HG03432 (cell line): ENCODE measurements at regions not wholly inside any gene's neighbourhood (a gene's known extent, or its start where the extent isn't known, plus 50 kb on each side); places are given as distances from the start of the nearest gene placed in this dataset.
A peak's percentile ranks its signal among the peaks of the same experiment; 100 is the strongest.
"Not testable (repeated sequence)": the region's sequence is repeated elsewhere in the genome, so short reads cannot be mapped to it uniquely, and the experiment has no call there.

ENCODE experiments used
- ATAC-seq: cut with Tn5 transposase; IDR thresholded peaks from one replicate; pipeline ENCODE4 v1.9.1; 2021; ENCODE audit warnings: mild to moderate bottlenecking, moderate library complexity; ENCODE audit not compliant: unreplicated experiment

GRCh38 chr5:111983459-111983858, 226.5 kb upstream of the NREP start:
- no peak for ATAC-seq

GRCh38 chr5:111977436-111977829, 220.4 kb upstream of the NREP start:
- no peak for ATAC-seq

- no peak for ATAC-seq
Measured at GRCh38 chr5:111976705-111977435, 219.9 kb upstream of the NREP start.

- ATAC-seq: no peak
Measured at GRCh38 chr5:111975133-111975532, 218.1 kb upstream of the NREP start.

GRCh38 chr5:111973961-111974360, 217.0 kb upstream of the NREP start:
- no peak for ATAC-seq

GRCh38 chr5:111972548-111972947, 215.6 kb upstream of the NREP start:
- no peak for ATAC-seq

- no peak for ATAC-seq
Measured at GRCh38 chr5:111972080-111972479, 215.1 kb upstream of the NREP start.

- ATAC-seq: no peak
Measured at GRCh38 chr5:111968459-111968858, 211.5 kb upstream of the NREP start.

- no peak for ATAC-seq
Measured at GRCh38 chr5:111967463-111967862, 210.5 kb upstream of the NREP start.

- ATAC-seq: no peak
Measured at GRCh38 chr5:111966290-111966689, 209.3 kb upstream of the NREP start.

- no peak for ATAC-seq
Measured at GRCh38 chr5:111963555-111963954, 206.6 kb upstream of the NREP start.

- ATAC-seq: no peak
Measured at GRCh38 chr5:111962906-111963305, 205.9 kb upstream of the NREP start.

GRCh38 chr5:111961862-111962261, 204.9 kb upstream of the NREP start:
- ATAC-seq: no peak

GRCh38 chr5:111960476-111961215, 203.7 kb upstream of the NREP start:
- ATAC-seq: no peak

- no peak for ATAC-seq
Measured at GRCh38 chr5:111958851-111959250, 201.9 kb upstream of the NREP start.

GRCh38 chr5:111956765-111957164, 199.8 kb upstream of the NREP start:
- not testable (repeated sequence) for ATAC-seq

- ATAC-seq: peak; percentile 89
Measured at GRCh38 chr5:111954516-111955395, 197.8 kb upstream of the NREP start.

GRCh38 chr5:111953351-111954127, 196.5 kb upstream of the NREP start:
- ATAC-seq: no peak

- ATAC-seq: no peak
Measured at GRCh38 chr5:111952555-111952954, 195.6 kb upstream of the NREP start.

GRCh38 chr5:111950660-111951059, 193.7 kb upstream of the NREP start:
- no peak for ATAC-seq
